ENCODE measurements at regions not wholly inside any gene's neighbourhood (a gene's known extent, or its start where the extent isn't known, plus 50 kb on each side); places are given as distances from the start of the nearest gene placed in this dataset.
A peak's percentile ranks its signal among the peaks of the same experiment; 100 is the strongest.

- intact Hi-C loops (cut with DNase I; ENCODE audit: low total_unique reads), result no loop called here
- H3K27ac ChIP-seq, result peak overlapping the region in 1 of 5 donors; percentile 12
- DNase-seq, result no peak
- H3K27me3 ChIP-seq, result no peaks in the 10 kb centered on the region
- 75 to 98% (median 85%) methylated on average over 1 of the region's 1 CpG for WGBS, 5 donors
- no peaks in the 10 kb centered on the region for H3K9me3 ChIP-seq
- no peak overlapping the region for H3K4me3 ChIP-seq
- H3K4me1 ChIP-seq, result peaks cover 0 to 6% (median 0%) of the 10 kb centered on the region in 4 donors
- TF ChIP-seq CTCF (IDR thresholded peaks at IDR 0.05) (no peak), POLR2A (IDR thresholded peaks at IDR 0.05) (no peak), POLR2AphosphoS5 (IDR thresholded peaks at IDR 0.05) (no peak), EP300 (IDR thresholded peaks at IDR 0.05) (no peak)
- H3K36me3 ChIP-seq, result no peaks in the 10 kb centered on the region
Observed at GRCh38 chr10:121132273-121132672, 281.1 kb downstream of the WDR11 start.

GRCh38 chr10:121133901-121134300, 282.7 kb downstream of the WDR11 start:
- intact Hi-C loops (cut with DNase I; ENCODE audit: low total_unique reads), result no loop called here
- no peak for TF ChIP-seq POLR2A (IDR thresholded peaks at IDR 0.05)
- TF ChIP-seq EP300 (IDR thresholded peaks at IDR 0.05), result no peak
- TF ChIP-seq CTCF (IDR thresholded peaks at IDR 0.05), result no peak
- no peak for TF ChIP-seq POLR2AphosphoS5 (IDR thresholded peaks at IDR 0.05)
- no peaks in the 10 kb centered on the region for H3K4me1 ChIP-seq
- H3K27me3 ChIP-seq, result no peaks in the 10 kb centered on the region
- no peak overlapping the region for H3K27ac ChIP-seq
- H3K4me3 ChIP-seq, result no peak overlapping the region
- H3K36me3 ChIP-seq, result no peaks in the 10 kb centered on the region
- H3K9me3 ChIP-seq, result no peaks in the 10 kb centered on the region
- 92 to 95% (median 93%) methylated on average over 7 of the region's 7 CpGs for WGBS, 5 donors
- DNase-seq, result no peak

GRCh38 chr10:121134711-121135110, 283.5 kb downstream of the WDR11 start:
- no peak overlapping the region for H3K27ac ChIP-seq
- H3K27me3 ChIP-seq, result no peaks in the 10 kb centered on the region
- H3K36me3 ChIP-seq, result no peaks in the 10 kb centered on the region
- TF ChIP-seq EP300 (IDR thresholded peaks at IDR 0.05), result no peak
- TF ChIP-seq POLR2AphosphoS5 (IDR thresholded peaks at IDR 0.05), result no peak
- no peak for TF ChIP-seq CTCF (IDR thresholded peaks at IDR 0.05)
- no peak for TF ChIP-seq POLR2A (IDR thresholded peaks at IDR 0.05)
- intact Hi-C loops (cut with DNase I; ENCODE audit: low total_unique reads), result no loop called here
- DNase-seq, result no peak
- WGBS, 5 donors, result 97 to 100% (median 100%) methylated on average over 1 of the region's 1 CpG
- H3K4me3 ChIP-seq, result no peak overlapping the region
- H3K4me1 ChIP-seq, result no peaks in the 10 kb centered on the region
- no peaks in the 10 kb centered on the region for H3K9me3 ChIP-seq

- no peak for DNase-seq
- Histone ChIP-seq H3K9me3 (no peaks in the 10 kb centered on the region), H3K36me3 (no peaks in the 10 kb centered on the region), H3K4me1 (no peaks in the 10 kb centered on the region), H3K4me3 (no peak overlapping the region), H3K27me3 (no peaks in the 10 kb centered on the region), H3K27ac (no peak overlapping the region)
- intact Hi-C loops (cut with DNase I; ENCODE audit: low total_unique reads), result no loop called here
- no peak for TF ChIP-seq POLR2AphosphoS5 (IDR thresholded peaks at IDR 0.05)
- TF ChIP-seq POLR2A (IDR thresholded peaks at IDR 0.05), result no peak
- no peak for TF ChIP-seq EP300 (IDR thresholded peaks at IDR 0.05)
- TF ChIP-seq CTCF (IDR thresholded peaks at IDR 0.05), result no peak
- WGBS, 5 donors, result 90 to 95% (median 92%) methylated on average over 4 of the region's 4 CpGs
Observed at GRCh38 chr10:121135512-121135911, 284.4 kb downstream of the WDR11 start.

Measured in stomach (tissue), 8 donors.